HG02852 (cell line): ENCODE measurements at regions not wholly inside any gene's neighbourhood (a gene's known extent, or its start where the extent isn't known, plus 50 kb on each side); places are given as distances from the start of the nearest gene placed in this dataset.
"Not testable (repeated sequence)": the region's sequence is repeated elsewhere in the genome, so short reads cannot be mapped to it uniquely, and the experiment has no call there.

ENCODE experiments used
- ATAC-seq: cut with Tn5 transposase; IDR thresholded peaks from one replicate; pipeline ENCODE4 v1.9.1; 2021; ENCODE audit warnings: mild to moderate bottlenecking, moderate library complexity; ENCODE audit not compliant: unreplicated experiment

GRCh38 chr5:39720136-39720535, 295.4 kb upstream of the DAB2 start:
- ATAC-seq: no peak

DNA sequence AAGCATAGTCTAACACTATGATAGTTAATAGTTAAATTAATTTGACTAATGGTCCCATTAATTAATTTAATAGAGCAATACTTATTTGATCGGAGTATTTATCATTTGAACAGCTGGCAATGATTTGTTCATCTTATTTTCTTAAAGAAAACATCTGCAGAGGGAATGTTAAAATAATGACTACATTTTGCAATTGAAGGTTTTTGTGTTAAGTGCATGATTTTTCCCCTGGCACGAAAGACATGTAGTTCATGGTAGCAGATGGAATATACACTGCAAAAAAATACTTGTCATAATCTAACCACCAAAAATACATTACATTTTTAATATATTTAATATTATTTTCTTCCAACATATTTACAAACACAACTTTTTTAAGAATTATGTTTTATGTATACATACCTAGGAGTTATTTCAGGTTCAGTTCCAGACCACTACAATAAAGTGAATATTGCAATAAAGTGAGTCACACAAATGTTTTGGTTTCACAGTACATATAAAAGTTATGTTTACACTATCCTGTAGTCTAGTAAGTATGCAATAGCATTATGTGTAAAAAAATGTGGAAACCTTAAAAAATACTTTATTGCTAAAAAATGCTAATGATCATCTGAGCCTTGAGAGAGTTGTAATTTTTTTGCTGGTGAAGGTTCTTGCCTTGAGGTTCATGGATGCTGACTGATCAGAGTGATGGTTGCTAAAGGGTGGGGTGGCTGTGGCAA, 292.6 kb upstream of the DAB2 start:
- ATAC-seq: no peak

GRCh38 chr5:39716532-39717028, 291.8 kb upstream of the DAB2 start:
- no peak for ATAC-seq

DNA sequence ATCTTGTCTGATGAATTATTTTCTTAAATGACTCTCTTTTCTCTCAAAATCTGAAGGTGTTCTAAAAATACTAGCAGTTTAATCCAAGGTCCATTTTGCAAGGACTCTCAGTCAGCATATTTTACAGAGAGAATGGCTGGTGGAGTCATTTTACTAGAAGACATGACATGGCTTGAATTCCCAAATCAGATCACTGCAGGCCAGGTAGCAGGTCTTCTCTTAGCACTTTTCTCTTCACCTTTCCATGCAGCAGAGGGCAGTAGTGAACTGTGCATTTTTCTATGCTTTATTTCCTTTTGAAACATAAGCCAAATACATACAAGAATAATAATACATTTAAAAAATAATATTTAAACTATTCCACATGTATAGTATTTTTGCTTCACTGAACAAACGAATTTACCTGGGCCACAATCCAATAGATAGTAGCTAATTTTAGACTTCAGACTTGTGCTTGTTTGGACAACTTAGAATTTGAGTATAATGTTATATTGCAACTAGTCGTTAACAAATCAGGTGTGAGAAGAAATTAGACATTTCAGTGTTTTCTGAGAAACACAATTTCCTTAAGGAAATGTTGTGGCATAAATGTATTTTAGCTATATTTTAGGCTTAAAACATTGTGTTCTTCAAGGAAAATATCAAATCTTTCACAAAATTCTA, 289.4 kb upstream of the DAB2 start:
- ATAC-seq: no peak

DNA sequence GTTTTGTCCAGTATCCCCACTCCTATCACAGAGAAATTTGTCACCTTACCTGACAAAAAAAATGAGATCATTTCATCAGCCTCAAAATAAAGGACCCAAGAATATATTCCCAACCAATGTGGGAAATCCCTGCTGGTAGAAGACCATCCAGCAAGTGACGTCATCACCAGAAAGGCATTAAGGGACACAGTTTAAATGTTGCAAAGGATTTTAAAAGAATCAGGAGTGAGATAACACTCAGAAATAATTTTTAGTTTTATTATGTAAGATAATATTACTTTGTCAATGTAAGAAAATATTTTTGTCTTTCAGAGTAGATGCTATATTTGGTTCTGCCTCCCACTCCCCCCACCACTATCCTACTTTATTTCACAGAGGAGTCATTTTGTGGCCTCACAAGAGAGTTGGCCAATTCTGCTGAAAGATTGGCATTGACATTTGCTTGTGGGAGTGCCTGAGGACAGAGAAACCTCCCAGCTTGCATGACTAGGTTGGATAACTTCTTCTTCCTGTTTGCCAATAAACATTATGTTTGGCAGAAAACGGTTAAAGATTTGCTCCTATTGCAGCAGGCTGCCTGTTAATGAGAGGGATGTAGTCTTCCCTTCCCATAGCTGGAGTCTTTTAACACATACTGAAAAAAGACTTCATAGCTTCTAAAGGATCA, 288.6 kb upstream of the DAB2 start:
- ATAC-seq: no peak

- ATAC-seq: no peak
Observed at GRCh38 chr5:39712316-39713249, 287.8 kb upstream of the DAB2 start.

GRCh38 chr5:39711821-39712220, 287.0 kb upstream of the DAB2 start:
- ATAC-seq: no peak

GRCh38 chr5:39709032-39709431, 284.3 kb upstream of the DAB2 start:
- ATAC-seq: no peak

GRCh38 chr5:39702928-39703327, 278.1 kb upstream of the DAB2 start:
- no peak for ATAC-seq

- ATAC-seq: no peak
Observed at GRCh38 chr5:39700523-39700922, 275.7 kb upstream of the DAB2 start.

GRCh38 chr5:39698838-39699560, 274.2 kb upstream of the DAB2 start:
- ATAC-seq: no peak

DNA sequence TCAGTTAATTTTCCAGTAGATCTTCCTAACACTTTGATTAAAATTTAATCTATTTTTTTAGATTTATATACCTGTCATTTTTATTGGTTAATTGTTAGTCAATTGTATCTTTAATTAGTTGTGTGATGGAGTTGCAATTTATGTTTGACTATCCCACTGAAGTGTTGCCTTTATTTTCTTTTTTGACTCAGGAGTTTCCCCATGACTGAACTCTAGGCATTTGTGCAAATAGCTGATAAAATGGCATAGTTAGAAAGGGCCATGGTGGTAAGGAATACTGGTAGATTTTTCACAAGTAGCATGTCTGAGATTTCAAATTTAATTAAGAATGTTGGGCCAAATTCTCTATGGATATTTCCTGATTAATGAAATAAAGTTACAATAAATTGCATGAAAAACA, 273.1 kb upstream of the DAB2 start:
- no peak for ATAC-seq

GRCh38 chr5:39696672-39697398, 272.1 kb upstream of the DAB2 start:
- ATAC-seq: no peak

DNA sequence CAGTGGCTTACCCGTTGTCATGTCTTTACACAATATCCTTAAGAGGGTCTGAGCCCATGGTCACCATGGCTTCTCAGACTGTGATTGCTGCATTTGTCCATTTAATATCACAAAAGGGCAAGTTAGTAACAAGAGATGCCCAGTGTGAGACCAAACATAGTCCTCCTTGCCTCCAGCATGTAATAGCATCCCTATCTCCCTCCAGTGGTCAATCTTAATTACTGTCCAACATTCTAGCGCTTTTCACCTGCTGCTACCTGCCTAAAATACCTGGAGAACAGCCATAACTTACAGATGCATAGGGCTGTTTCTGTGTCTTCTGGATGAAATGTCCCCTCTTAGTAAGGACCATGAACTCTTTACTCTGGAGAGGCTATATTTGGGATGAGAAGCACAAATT, 267.2 kb upstream of the DAB2 start:
- ATAC-seq: no peak

GRCh38 chr5:39691136-39691535, 266.4 kb upstream of the DAB2 start:
- no peak for ATAC-seq

DNA sequence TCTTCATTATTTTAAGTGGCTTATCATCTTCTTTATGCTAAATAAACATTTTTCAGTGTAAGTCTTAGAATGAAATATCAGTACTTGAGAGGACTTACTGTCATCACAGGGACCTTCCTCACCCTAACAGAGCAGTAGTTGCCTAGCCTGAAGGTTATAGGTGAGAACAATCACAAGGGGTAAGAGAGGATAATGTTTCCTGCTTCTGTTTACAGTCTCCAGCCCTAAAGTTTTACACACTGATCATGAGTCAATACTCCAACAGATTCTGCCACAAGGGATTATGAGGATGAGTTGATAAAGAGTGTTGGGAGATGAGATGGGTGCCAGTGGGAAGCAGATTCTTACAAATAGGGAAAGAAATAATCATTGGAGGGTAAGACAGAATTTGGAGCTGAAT, 265.1 kb upstream of the DAB2 start:
- ATAC-seq: no peak

DNA sequence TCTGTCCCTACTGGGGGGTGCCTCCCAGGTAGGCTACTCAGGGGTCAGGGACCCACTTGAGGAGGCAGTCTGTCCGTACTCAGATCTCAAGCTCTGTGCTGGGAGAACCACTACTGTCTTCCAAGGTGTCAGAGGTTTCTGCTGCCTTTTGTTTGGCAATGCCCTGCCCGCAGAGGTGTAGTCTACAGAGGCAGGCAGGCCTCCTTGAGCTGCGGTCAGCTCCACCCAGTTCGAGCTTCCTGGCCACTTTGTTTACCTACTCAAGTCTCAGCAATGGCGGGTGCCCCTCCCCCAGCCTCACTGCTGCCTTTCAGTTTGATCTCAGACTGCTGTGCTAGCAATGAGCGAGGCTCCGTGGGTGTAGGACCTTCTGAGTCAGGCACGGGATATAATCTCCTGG, 263.1 kb upstream of the DAB2 start:
- not testable (repeated sequence) for ATAC-seq

DNA sequence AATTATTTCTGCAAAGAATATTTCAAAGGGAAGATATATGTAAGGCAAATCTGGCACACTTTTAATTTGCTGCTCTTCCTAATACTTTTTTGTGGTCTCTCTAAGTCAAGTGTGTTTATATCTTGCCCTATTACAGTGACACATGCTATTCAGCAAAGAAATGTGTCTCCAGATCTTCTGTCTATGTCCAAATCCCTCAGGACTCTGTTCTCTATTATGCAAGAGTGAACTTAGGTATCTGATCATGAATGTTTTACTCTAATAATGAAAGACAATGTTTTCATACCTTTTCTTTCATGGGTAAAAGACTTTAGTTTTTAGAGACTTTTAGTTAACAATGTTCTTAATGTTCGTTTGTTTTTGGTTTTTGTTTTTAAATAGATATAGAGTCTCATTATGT, 255.4 kb upstream of the DAB2 start:
- ATAC-seq: no peak

GRCh38 chr5:39678534-39678933, 253.8 kb upstream of the DAB2 start:
- no peak for ATAC-seq

GRCh38 chr5:39675676-39676075, 250.9 kb upstream of the DAB2 start:
- no peak for ATAC-seq
